GM18861 (cell line): ENCODE measurements at regions not wholly inside any gene's neighbourhood (a gene's known extent, or its start where the extent isn't known, plus 50 kb on each side); places are given as distances from the start of the nearest gene placed in this dataset.

Source experiments
- ATAC-seq: cut with Tn5 transposase; IDR thresholded peaks from one replicate; pipeline ENCODE4 v1.9.1; 2021; ENCODE audit not compliant: unreplicated experiment

DNA sequence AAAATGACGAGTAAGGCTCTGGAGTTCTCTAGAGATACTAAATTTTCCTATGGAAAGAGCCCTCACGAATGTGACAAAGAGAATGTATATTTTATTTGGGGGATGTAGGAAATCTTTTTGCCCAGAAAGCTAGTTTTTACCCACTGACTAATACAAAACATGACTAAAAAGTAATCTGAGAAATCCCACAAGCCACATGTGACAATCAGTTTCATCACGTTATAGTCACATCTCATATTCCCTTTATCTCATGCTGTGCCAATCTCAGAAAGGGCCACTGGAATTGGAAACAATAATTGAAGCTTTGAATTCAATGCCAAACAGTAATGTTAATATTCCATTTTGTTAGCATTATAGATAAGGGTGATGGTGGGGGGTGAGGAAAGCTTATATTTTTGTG is 509.0 kb upstream of the GOLIM4 start:
- no peak for ATAC-seq

- no peak for ATAC-seq
Measured at GRCh38 chr3:168598250-168598649, 502.5 kb upstream of the GOLIM4 start.

DNA sequence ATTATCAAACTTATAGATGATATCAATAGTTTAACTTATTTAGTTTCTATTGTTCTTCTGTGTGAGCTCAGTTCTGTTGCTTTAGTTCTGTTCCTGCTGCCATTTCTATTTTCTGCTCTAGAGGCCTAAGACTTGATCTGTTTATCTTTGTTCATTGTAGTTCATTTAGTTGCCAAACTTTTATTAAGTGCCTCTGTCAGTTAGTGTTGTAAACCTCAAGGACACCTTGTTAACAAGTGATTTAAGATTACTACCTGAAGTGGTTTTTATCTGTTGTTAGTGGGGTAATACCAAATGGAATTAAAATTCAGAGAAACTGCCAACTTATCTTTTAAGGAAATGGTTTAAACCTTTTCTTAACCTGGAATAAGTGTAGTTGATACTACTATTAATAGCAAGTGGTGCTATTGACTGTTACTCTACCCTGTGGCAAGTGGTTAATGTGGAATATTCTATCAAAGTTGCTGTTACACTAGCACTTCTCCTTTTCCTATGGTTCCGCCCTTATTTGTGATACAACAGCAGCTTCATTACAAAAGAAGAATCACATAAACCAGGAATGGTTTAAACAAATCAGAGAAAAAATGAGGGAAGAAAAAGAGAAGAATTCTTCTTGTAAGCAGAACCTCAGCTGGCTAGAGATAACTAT is 500.6 kb upstream of the GOLIM4 start:
- no peak for ATAC-seq

GRCh38 chr3:168591587-168591986 is 495.9 kb upstream of the GOLIM4 start:
- ATAC-seq, result no peak

- no peak for ATAC-seq
Measured at GRCh38 chr3:168589376-168589775, 493.7 kb upstream of the GOLIM4 start.

GRCh38 chr3:168585544-168585943 is 489.8 kb upstream of the GOLIM4 start:
- ATAC-seq, result peak; percentile 39

DNA sequence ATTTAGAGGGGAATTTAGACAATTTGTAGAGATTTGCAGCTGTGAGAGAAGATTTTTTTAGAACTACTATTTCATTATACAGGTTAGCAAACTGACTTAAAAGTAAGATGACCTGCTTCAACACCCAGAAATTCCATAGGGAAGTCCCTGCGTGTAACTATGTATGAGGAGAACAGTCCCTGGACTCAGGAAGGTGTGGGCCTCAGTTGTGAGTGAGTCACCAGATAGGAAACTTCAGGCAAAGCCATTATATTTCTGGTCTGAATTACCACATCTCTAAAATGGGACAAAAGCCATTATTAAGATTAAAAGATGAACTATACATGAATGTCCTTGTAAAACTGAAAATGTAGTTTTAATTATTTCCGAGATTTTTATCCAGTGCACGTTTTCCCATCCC is 488.3 kb upstream of the GOLIM4 start:
- ATAC-seq, result no peak

GRCh38 chr3:168582503-168582902 is 486.8 kb upstream of the GOLIM4 start:
- no peak for ATAC-seq

DNA sequence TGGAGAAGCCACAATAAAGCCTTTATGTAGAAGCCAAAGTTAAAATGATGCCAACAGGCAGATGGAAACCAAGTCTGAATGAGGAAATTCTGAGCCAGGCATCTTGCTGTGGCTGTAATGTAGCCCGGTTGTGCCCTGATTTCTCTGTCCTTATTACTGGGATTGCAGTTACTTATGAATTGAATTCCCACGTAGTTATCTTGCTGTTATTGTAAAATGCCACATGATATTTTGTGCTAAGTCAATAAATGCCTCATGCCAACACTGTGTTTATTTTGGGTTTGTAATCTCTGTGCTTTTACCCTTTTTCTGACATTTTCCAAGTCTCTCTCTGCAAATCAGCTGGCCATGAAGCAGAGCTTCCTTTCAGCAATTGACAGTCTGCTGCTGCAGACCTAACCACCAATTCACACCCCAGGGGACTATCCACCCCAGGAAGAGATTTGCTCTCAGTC is 486.1 kb upstream of the GOLIM4 start:
- ATAC-seq, result no peak

DNA sequence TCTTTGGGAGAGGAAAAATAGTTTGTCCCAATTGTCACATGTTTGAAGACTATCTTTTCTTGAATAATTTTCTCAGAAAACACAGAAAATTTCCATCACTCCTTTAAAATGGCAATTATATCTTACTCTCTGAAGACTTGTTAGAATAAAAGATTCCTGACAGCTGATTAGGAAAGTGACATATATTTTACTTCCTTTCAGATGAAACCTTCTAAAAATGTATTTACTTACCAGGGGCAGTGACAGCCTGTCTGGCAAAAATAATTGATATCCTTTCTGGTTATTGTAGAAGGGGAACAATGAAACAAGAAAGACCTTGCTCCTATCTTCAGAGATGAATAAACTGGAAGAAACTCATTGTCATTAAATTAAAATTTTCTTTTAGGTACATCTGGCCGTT is 483.3 kb upstream of the GOLIM4 start:
- ATAC-seq, result no peak

DNA sequence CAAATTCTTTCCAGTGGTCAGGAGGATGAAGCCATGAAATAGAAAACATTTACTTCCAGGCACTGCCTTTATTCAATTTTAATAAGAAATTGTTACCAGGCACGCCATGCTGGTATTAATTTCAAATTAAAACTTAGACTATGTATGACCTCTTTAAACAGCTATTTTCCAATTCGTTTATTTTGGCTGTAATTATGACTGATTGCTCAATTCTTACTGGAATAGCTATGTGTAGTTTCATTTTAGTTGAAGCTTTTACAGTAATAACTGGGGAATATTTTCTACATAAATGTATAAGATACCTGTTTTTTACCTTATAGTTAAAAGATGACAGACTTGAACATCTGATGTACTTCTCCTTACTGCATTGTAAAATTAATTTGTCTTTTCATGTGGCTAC is 480.0 kb upstream of the GOLIM4 start:
- no peak for ATAC-seq

GRCh38 chr3:168574455-168575158 is 478.9 kb upstream of the GOLIM4 start:
- ATAC-seq, result peak; percentile 62

DNA sequence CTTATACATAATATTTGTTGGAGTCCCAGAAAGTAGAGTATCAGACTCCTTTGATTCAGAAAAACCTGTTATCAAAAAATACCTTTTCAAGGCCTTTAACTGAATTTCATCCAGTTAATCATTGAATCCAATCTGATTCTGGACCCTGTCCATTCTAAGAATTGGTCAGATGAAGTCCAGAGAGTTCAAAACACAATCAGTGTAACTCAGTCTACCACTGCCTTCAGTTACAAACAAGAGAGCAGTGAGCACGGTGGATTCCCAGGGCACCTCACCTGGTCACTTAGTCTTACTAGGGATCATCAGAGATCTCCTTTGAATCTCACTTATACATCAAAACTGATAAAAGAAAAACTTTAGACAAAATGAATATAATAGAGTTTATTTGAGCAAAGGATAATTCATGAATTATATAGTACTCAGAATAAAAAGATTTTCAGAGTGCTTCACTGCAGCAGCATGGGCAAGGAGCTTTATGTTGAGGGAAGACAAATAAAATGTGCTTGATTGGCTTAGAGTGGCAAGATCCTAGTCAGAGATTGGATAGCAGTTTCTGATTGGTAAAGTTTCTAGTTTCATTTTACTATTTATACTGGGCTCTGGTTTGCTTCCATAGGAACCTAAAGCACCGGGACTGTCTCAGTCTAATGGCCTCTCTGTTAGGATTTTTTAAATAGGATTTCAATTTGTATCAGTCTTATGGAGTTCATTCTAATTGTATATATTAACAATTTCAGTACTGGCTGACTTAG is 474.9 kb upstream of the GOLIM4 start:
- no peak for ATAC-seq

GRCh38 chr3:168558728-168559411 is 463.1 kb upstream of the GOLIM4 start:
- ATAC-seq, result no peak

DNA sequence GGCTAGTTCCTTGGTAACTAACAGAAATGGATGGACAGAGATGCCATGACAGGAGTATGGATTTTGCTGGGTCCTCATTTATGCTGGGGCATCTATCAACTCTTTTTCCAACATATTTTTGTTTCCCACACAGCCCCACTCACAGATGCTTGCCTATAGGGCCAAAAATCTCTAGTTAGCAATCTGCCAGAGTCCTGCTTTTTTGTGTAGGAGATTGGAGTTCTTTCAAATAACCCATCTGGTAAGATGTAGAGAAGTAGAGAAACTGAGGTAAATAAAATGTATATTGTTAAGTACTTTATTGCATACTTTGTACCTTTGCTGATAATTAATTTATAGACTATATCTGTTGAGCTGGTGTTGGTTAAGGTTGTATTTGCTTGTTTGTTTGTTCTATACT is 456.5 kb upstream of the GOLIM4 start:
- ATAC-seq, result no peak

DNA sequence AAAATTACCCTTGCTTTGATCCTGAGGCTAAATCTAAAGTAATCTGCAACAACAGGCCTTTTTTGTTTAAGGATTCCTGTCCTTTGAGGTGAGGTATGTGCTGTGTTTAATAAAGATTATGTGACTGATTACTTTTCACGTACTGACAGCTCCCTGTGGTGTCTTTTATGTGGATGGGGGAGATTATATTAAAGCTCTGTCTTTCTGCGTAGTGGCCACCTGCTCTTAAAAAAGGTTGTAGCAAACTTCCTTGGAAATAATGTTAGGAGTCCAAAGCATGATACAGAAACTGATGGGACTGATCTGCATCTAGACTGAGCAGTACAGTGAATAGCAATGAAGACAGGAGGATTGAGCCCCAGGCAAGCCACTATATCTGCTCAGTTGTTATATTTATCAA is 453.0 kb upstream of the GOLIM4 start:
- no peak for ATAC-seq

- ATAC-seq, result no peak
Measured at GRCh38 chr3:168546707-168547106, 451.0 kb upstream of the GOLIM4 start.

GRCh38 chr3:168545591-168545990 is 449.9 kb upstream of the GOLIM4 start:
- no peak for ATAC-seq

GRCh38 chr3:168544097-168544957 is 448.6 kb upstream of the GOLIM4 start:
- ATAC-seq, result no peak

- no peak for ATAC-seq
Measured at GRCh38 chr3:168540726-168541125, 445.0 kb upstream of the GOLIM4 start.

DNA sequence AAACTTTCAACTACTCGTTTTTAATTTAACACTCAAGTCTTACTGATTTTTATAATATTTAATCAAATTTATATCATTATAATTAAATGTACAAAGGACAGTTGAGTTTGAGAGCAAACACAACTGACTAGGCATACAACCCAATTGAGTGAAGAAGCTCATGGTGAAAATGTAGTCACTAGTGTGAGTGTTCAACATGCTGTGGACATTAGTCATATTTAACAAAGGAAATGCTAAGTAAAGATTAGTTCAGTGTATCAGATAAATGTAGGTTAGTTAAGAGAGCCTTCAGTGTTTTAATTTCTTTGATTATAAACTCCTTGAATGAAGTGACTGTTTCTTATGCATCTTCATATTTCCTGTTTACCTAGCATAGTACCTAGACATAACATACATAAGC is 444.2 kb upstream of the GOLIM4 start:
- no peak for ATAC-seq
